ENCODE measurements at regions not wholly inside any gene's neighbourhood (a gene's known extent, or its start where the extent isn't known, plus 50 kb on each side); places are given as distances from the start of the nearest gene placed in this dataset.

- Histone ChIP-seq H2BK12ac (ENCODE audit: low read length in 2 of 2) (no peak overlapping the region), H3K27ac (ENCODE audit: low read length, poor library complexity, severe bottlenecking) (no peak overlapping the region), H3K4me3 (ENCODE audit: insufficient read depth in 1 of 2, low read depth in 1 of 2, low read length in 2 of 2) (no peak overlapping the region), H4K91ac (ENCODE audit: low read length) (no peak overlapping the region), H3K36me3 (ENCODE audit: control insufficient read depth in 1 of 2, insufficient read depth in 2 of 2, low read depth in 1 of 2, low read length in 2 of 2) (peaks cover 0 to 7% of the 10 kb centered on the region in 2 experiments), H3K27me3 (ENCODE audit: control insufficient read depth in 1 of 2, insufficient read depth in 1 of 2, low read length in 2 of 2) (no peaks in the 10 kb centered on the region), H3K9me3 (ENCODE audit: control insufficient read depth, low read length) (peaks cover 5% of the 10 kb centered on the region), H3K79me1 (replicated peaks; ENCODE audit: low read length, poor library complexity, severe bottlenecking) (no peaks in the 10 kb centered on the region), H4K8ac (ENCODE audit: low read length) (no peak overlapping the region), H2AK5ac (ENCODE audit: low read length, severe bottlenecking) (no peak overlapping the region), H3K18ac (ENCODE audit: low read depth in 1 of 2, low read length in 2 of 2) (no peak overlapping the region), H2AFZ (ENCODE audit: low read depth, low read length) (no peak overlapping the region), H2BK15ac (ENCODE audit: low read depth, poor library complexity, severe bottlenecking) (no peak overlapping the region), H3K9ac (ENCODE audit: low read length) (no peak overlapping the region), H3K4me1 (ENCODE audit: control insufficient read depth, insufficient read depth, low read depth, low read length) (peaks cover 4% of the 10 kb centered on the region), H2BK120ac (ENCODE audit: low read depth, low read length) (no peak overlapping the region), H3K4ac (ENCODE audit: low read depth in 1 of 2, low read length in 2 of 2) (no peak overlapping the region), H3K4me2 (ENCODE audit: low read length, poor library complexity, severe bottlenecking) (no peak overlapping the region), H2BK5ac (ENCODE audit: low read depth, low read length, poor library complexity, severe bottlenecking) (no peak overlapping the region), H3K14ac (ENCODE audit: low read length in 2 of 2) (no peak overlapping the region), H3K23ac (ENCODE audit: low read length in 2 of 2) (no peak overlapping the region)
- DNase-seq = no peak
- 70% methylated on average over 4 of the region's 4 CpGs for WGBS
These were observed 616.8 kb downstream of the TLE4 start for GRCh38 chr9:80188579-80188978.

GRCh38 chr9:80185112-80185738 lies 613.5 kb downstream of the TLE4 start:
- Histone ChIP-seq H3K4me3 (ENCODE audit: insufficient read depth in 1 of 2, low read depth in 1 of 2, low read length in 2 of 2) (no peak overlapping the region), H3K14ac (ENCODE audit: low read length in 2 of 2) (no peak overlapping the region), H3K4ac (ENCODE audit: low read depth in 1 of 2, low read length in 2 of 2) (no peak overlapping the region), H3K27me3 (ENCODE audit: control insufficient read depth in 1 of 2, insufficient read depth in 1 of 2, low read length in 2 of 2) (no peaks in the 10 kb centered on the region), H3K79me1 (replicated peaks; ENCODE audit: low read length, poor library complexity, severe bottlenecking) (no peaks in the 10 kb centered on the region), H2AK5ac (ENCODE audit: low read length, severe bottlenecking) (no peak overlapping the region), H2BK5ac (ENCODE audit: low read depth, low read length, poor library complexity, severe bottlenecking) (no peak overlapping the region), H4K8ac (ENCODE audit: low read length) (no peak overlapping the region), H2BK12ac (ENCODE audit: low read length in 2 of 2) (no peak overlapping the region), H3K23ac (ENCODE audit: low read length in 2 of 2) (no peak overlapping the region), H2BK15ac (ENCODE audit: low read depth, poor library complexity, severe bottlenecking) (no peak overlapping the region), H3K9me3 (ENCODE audit: control insufficient read depth, low read length) (peaks cover 11% of the 10 kb centered on the region), H2AFZ (ENCODE audit: low read depth, low read length) (no peak overlapping the region), H2BK120ac (ENCODE audit: low read depth, low read length) (no peak overlapping the region), H3K27ac (ENCODE audit: low read length, poor library complexity, severe bottlenecking) (no peak overlapping the region), H3K36me3 (ENCODE audit: control insufficient read depth in 1 of 2, insufficient read depth in 2 of 2, low read depth in 1 of 2, low read length in 2 of 2) (peaks cover 0 to 7% of the 10 kb centered on the region in 2 experiments), H3K4me1 (ENCODE audit: control insufficient read depth, insufficient read depth, low read depth, low read length) (peaks cover 4% of the 10 kb centered on the region), H3K18ac (ENCODE audit: low read depth in 1 of 2, low read length in 2 of 2) (no peak overlapping the region), H3K4me2 (ENCODE audit: low read length, poor library complexity, severe bottlenecking) (no peak overlapping the region), H4K91ac (ENCODE audit: low read length) (no peak overlapping the region), H3K9ac (ENCODE audit: low read length) (no peak overlapping the region)
- 93% methylated on average over 27 of the region's 27 CpGs for WGBS
- DNase-seq = no peak

- Histone ChIP-seq H3K4me2 (ENCODE audit: low read length, poor library complexity, severe bottlenecking) (no peak overlapping the region), H2AFZ (ENCODE audit: low read depth, low read length) (no peak overlapping the region), H3K4me1 (ENCODE audit: control insufficient read depth, insufficient read depth, low read depth, low read length) (no peaks in the 10 kb centered on the region), H2AK5ac (ENCODE audit: low read length, severe bottlenecking) (no peak overlapping the region), H4K91ac (ENCODE audit: low read length) (no peak overlapping the region), H3K27me3 (ENCODE audit: control insufficient read depth in 1 of 2, insufficient read depth in 1 of 2, low read length in 2 of 2) (no peaks in the 10 kb centered on the region), H2BK5ac (ENCODE audit: low read depth, low read length, poor library complexity, severe bottlenecking) (no peak overlapping the region), H3K18ac (ENCODE audit: low read depth in 1 of 2, low read length in 2 of 2) (no peak overlapping the region), H2BK120ac (ENCODE audit: low read depth, low read length) (no peak overlapping the region), H3K4me3 (ENCODE audit: insufficient read depth in 1 of 2, low read depth in 1 of 2, low read length in 2 of 2) (no peak overlapping the region), H3K9ac (ENCODE audit: low read length) (no peak overlapping the region), H3K79me1 (replicated peaks; ENCODE audit: low read length, poor library complexity, severe bottlenecking) (no peaks in the 10 kb centered on the region), H3K36me3 (ENCODE audit: control insufficient read depth in 1 of 2, insufficient read depth in 2 of 2, low read depth in 1 of 2, low read length in 2 of 2) (no peaks in the 10 kb centered on the region), H3K14ac (ENCODE audit: low read length in 2 of 2) (no peak overlapping the region), H3K9me3 (ENCODE audit: control insufficient read depth, low read length) (peaks cover 6% of the 10 kb centered on the region), H2BK12ac (ENCODE audit: low read length in 2 of 2) (no peak overlapping the region), H3K27ac (ENCODE audit: low read length, poor library complexity, severe bottlenecking) (no peak overlapping the region), H2BK15ac (ENCODE audit: low read depth, poor library complexity, severe bottlenecking) (no peak overlapping the region), H3K4ac (ENCODE audit: low read depth in 1 of 2, low read length in 2 of 2) (no peak overlapping the region), H3K23ac (ENCODE audit: low read length in 2 of 2) (no peak overlapping the region), H4K8ac (ENCODE audit: low read length) (no peak overlapping the region)
- 58% methylated on average over 2 of the region's 2 CpGs for WGBS
- DNase-seq = no peak
These were observed 606.2 kb downstream of the TLE4 start for GRCh38 chr9:80177949-80178480.

GRCh38 chr9:80175286-80176150 lies 603.8 kb downstream of the TLE4 start:
- H3K27ac ChIP-seq (ENCODE audit: low read length, poor library complexity, severe bottlenecking) = no peak overlapping the region
- no peak overlapping the region for H2BK12ac ChIP-seq (ENCODE audit: low read length in 2 of 2)
- no peak overlapping the region for H4K8ac ChIP-seq (ENCODE audit: low read length)
- no peak overlapping the region for H3K4ac ChIP-seq (ENCODE audit: low read depth in 1 of 2, low read length in 2 of 2)
- no peak overlapping the region for H2BK5ac ChIP-seq (ENCODE audit: low read depth, low read length, poor library complexity, severe bottlenecking)
- H3K9ac ChIP-seq (ENCODE audit: low read length) = no peak overlapping the region
- H4K91ac ChIP-seq (ENCODE audit: low read length) = no peak overlapping the region
- WGBS = no CpG with 5 or more reads among the region's 1 CpG
- H3K9me3 ChIP-seq (ENCODE audit: control insufficient read depth, low read length) = peaks cover 4% of the 10 kb centered on the region
- no peak overlapping the region for H2BK15ac ChIP-seq (ENCODE audit: low read depth, poor library complexity, severe bottlenecking)
- no peaks in the 10 kb centered on the region for H3K79me1 ChIP-seq (replicated peaks; ENCODE audit: low read length, poor library complexity, severe bottlenecking)
- no peaks in the 10 kb centered on the region for H3K27me3 ChIP-seq (ENCODE audit: control insufficient read depth in 1 of 2, insufficient read depth in 1 of 2, low read length in 2 of 2)
- H2BK120ac ChIP-seq (ENCODE audit: low read depth, low read length) = no peak overlapping the region
- H3K4me1 ChIP-seq (ENCODE audit: control insufficient read depth, insufficient read depth, low read depth, low read length) = no peaks in the 10 kb centered on the region
- H3K4me3 ChIP-seq (ENCODE audit: insufficient read depth in 1 of 2, low read depth in 1 of 2, low read length in 2 of 2) = no peak overlapping the region
- H2AFZ ChIP-seq (ENCODE audit: low read depth, low read length) = no peak overlapping the region
- no peaks in the 10 kb centered on the region for H3K36me3 ChIP-seq (ENCODE audit: control insufficient read depth in 1 of 2, insufficient read depth in 2 of 2, low read depth in 1 of 2, low read length in 2 of 2)
- H2AK5ac ChIP-seq (ENCODE audit: low read length, severe bottlenecking) = no peak overlapping the region
- H3K23ac ChIP-seq (ENCODE audit: low read length in 2 of 2) = no peak overlapping the region
- H3K18ac ChIP-seq (ENCODE audit: low read depth in 1 of 2, low read length in 2 of 2) = no peak overlapping the region
- H3K14ac ChIP-seq (ENCODE audit: low read length in 2 of 2) = no peak overlapping the region
- no peak overlapping the region for H3K4me2 ChIP-seq (ENCODE audit: low read length, poor library complexity, severe bottlenecking)
- peak; percentile 52 for DNase-seq

All from mesenchymal stem cell (in vitro differentiated cells and primary cell).